GM12872 (cell line): ENCODE measurements at regions not wholly inside any gene's neighbourhood (a gene's known extent, or its start where the extent isn't known, plus 50 kb on each side); places are given as distances from the start of the nearest gene placed in this dataset.

Experiments used
- CTCF ChIP-seq: IDR thresholded peaks from 3 replicates; pipeline ENCODE4 v1.5.1; 2011; ENCODE audit warnings: low read depth, mild to moderate bottlenecking, low read length, moderate library complexity; ENCODE audit not compliant: insufficient read depth

- TF ChIP-seq CTCF, result no peak
Observed at GRCh38 chr5:169448826-169449225, 134.7 kb upstream of the SPDL1 start.

GRCh38 chr5:169445191-169445590 is 138.4 kb upstream of the SPDL1 start:
- TF ChIP-seq CTCF, result no peak

DNA sequence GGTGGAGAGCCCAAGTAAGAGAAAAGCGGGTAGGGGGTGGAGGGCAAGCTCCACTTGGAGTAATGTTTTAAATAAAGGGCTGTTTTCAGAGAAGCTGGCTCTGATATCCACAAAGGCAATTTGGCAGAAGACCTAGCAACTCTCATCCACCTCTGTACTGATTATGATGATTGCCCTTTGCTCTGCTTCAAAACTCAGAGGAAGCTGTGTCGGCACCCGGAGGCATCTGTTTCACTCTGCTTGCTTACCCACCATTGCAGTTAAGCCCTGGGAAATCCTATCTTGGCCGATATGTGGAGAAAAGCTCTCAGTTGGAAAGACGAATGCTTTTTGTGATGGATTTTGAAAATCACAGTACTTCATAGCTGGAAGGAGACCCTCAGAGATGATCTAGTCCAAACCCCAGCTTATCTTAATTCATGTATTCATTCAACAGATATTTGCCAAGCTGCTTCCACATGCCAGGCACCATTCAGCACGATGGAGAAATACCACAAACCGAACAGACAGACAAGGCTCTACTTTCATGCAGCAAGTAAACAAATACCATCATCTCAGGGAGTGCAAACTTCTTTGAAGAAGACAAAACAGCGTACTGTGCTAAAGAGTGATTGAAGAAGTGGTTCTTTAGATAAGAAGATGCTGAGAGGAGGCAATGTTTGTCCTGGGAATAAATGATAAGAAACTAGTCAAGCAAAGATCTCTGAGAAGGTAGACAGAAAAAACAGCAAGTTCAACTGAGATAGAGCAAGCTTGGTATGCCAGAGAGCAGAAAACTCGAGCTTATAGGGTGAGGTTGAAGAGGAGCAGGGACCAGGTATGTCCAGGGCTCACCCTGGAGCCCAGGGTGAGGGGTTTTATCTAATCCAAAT is 140.4 kb upstream of the SPDL1 start:
- TF ChIP-seq CTCF, result no peak

- no peak for TF ChIP-seq CTCF
Observed at GRCh38 chr5:169442403-169442874, 141.1 kb upstream of the SPDL1 start.

GRCh38 chr5:169440107-169440705 is 139.3 kb upstream of the SLIT3 start:
- TF ChIP-seq CTCF, result no peak

GRCh38 chr5:169439362-169439761 is 138.4 kb upstream of the SLIT3 start:
- TF ChIP-seq CTCF, result no peak

DNA sequence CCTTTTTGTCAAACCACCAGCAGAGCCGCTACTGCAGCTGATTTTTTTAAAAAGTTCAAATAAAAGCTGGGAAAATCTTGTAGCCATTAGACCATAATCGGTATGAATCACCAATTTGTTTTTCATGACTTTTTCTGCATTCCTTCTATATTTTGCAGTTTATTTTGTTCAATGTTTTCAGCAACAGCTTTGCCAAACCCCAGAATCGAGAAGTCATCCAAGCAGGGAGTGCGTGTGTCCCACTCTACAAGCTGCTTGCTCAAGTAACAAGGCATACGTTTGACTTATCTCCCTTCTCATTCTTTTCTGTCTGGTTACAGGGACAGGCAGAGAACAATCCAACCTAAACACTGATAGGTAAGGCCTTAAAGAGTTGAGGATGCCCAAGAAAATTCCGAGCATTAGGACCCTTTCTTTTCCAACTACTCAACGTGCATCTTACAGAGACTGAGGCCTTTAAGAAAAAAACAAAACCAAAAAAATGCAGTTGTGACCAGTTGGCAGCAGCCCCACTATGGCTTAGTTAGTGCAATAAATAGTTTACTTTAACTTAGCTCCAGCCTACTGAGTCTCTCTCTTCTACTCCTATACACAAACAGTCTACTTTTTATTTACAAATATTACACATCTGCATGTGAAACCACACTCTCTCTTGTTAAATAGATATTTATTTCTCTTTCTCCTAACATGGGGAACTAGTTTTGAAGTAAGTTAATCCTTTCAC is 134.7 kb upstream of the SLIT3 start:
- no peak for TF ChIP-seq CTCF
